Nephron (organoid): ENCODE measurements at regions not wholly inside any gene's neighbourhood (a gene's known extent, or its start where the extent isn't known, plus 50 kb on each side); places are given as distances from the start of the nearest gene placed in this dataset.
"Not testable (repeated sequence)": the region's sequence is repeated elsewhere in the genome, so short reads cannot be mapped to it uniquely, and the experiment has no call there.

Experiments
- H3K27ac Mint-ChIP-seq, 3 experiments: 2 replicates each; pipeline ENCODE4 v1.8.0; 2020; ENCODE audit warnings: mixed read lengths in 3 of 3, mild to moderate bottlenecking in 2 of 3, moderate library complexity in 1 of 3
- H3K27me3 Mint-ChIP-seq: 2 replicates; pipeline ENCODE4 v1.8.0; 2021; ENCODE audit warnings: low read depth, mild to moderate bottlenecking, moderate library complexity, mixed read lengths
- H3K36me3 Mint-ChIP-seq: 2 replicates; pipeline ENCODE4 v1.8.0; 2020; ENCODE audit warnings: low read depth, mixed read lengths
- H3K4me1 Mint-ChIP-seq: 2 replicates; pipeline ENCODE4 v1.8.0; 2020; ENCODE audit warnings: mixed read lengths
- H3K4me3 Mint-ChIP-seq, 3 experiments: 2 replicates each; pipeline ENCODE4 v1.8.0; 2020; ENCODE audit warnings: mild to moderate bottlenecking in 3 of 3, mixed read lengths in 3 of 3, moderate library complexity in 2 of 3
- H3K9me3 Mint-ChIP-seq: 2 replicates; pipeline ENCODE4 v1.8.0; 2020; ENCODE audit warnings: mixed read lengths
- TF ChIP-seq, protein P1 (sequence below), 3 experiments: fragments of 200-600 bp; sonication (generic); IDR thresholded peaks; one replicate each; pipeline ENCODE4 v1.5.0; 2021; ENCODE audit warnings: antibody characterized with exemption in 3 of 3; ENCODE audit not compliant: unreplicated experiment in 3 of 3

GRCh38 chr17:27365329-27365945, 71.5 kb downstream of the WSB1 start:
- H3K9me3 Mint-ChIP-seq, H3K36me3 Mint-ChIP-seq, H3K27me3 Mint-ChIP-seq, H3K4me3 Mint-ChIP-seq: not testable (repeated sequence)
- Mint-ChIP-seq H3K4me1 (peaks cover 22% of the 10 kb centered on the region), H3K27ac (peak overlapping the region in 1 of 3 experiments; percentile 71)

DNA sequence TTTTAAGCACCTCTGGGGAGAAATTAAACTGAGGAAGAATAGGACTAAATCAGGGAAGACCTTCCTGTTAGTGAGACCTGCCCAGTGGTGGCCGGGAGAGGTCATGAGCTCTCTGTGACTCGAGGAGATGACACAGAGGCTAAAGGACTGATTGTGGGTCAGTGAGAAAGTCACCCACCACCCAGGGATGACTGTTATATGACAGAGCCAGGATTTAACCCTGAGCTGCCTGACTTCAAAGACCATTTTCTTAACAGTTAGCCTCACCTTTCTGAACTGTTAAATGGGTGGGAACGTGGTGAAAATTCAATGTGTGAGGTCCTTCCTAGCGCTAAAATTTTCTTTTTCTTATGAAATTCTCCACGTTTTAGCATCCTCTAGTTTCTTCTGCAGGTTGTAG, 72.5 kb downstream of the WSB1 start:
- no peaks in the 10 kb centered on the region for H3K27me3 Mint-ChIP-seq
- H3K36me3 Mint-ChIP-seq = no peaks in the 10 kb centered on the region

GRCh38 chr17:27367121-27367981, 73.4 kb downstream of the WSB1 start:
- TF ChIP-seq, protein P1, sequence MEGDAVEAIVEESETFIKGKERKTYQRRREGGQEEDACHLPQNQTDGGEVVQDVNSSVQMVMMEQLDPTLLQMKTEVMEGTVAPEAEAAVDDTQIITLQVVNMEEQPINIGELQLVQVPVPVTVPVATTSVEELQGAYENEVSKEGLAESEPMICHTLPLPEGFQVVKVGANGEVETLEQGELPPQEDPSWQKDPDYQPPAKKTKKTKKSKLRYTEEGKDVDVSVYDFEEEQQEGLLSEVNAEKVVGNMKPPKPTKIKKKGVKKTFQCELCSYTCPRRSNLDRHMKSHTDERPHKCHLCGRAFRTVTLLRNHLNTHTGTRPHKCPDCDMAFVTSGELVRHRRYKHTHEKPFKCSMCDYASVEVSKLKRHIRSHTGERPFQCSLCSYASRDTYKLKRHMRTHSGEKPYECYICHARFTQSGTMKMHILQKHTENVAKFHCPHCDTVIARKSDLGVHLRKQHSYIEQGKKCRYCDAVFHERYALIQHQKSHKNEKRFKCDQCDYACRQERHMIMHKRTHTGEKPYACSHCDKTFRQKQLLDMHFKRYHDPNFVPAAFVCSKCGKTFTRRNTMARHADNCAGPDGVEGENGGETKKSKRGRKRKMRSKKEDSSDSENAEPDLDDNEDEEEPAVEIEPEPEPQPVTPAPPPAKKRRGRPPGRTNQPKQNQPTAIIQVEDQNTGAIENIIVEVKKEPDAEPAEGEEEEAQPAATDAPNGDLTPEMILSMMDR (IDR thresholded peaks at IDR 0.05; ENCODE audit: unreplicated experiment in 3 of 3) = no peak
- H3K9me3 Mint-ChIP-seq = peaks cover 19% of the 10 kb centered on the region
- no peaks in the 10 kb centered on the region for H3K27me3 Mint-ChIP-seq
- peaks cover 22% of the 10 kb centered on the region for H3K4me1 Mint-ChIP-seq
- no peak overlapping the region for H3K4me3 Mint-ChIP-seq
- peaks cover 6% of the 10 kb centered on the region for H3K36me3 Mint-ChIP-seq
- H3K27ac Mint-ChIP-seq = peak overlapping the region; percentile 7 to 26 (median 10)

More for the DNA sequence above, 72.5 kb downstream of the WSB1 start:
- TF ChIP-seq, protein P1 (IDR thresholded peaks at IDR 0.05; ENCODE audit: unreplicated experiment in 3 of 3) = no peak
- Mint-ChIP-seq H3K9me3 (peaks cover 12% of the 10 kb centered on the region), H3K4me3 (no peak overlapping the region), H3K4me1 (peaks cover 22% of the 10 kb centered on the region), H3K27ac (no peak overlapping the region)

- H3K36me3 Mint-ChIP-seq = peaks cover 6% of the 10 kb centered on the region
- peaks cover 27% of the 10 kb centered on the region for H3K9me3 Mint-ChIP-seq
- peaks cover under 1% of the 10 kb centered on the region for H3K27me3 Mint-ChIP-seq
- H3K4me1 Mint-ChIP-seq = peaks cover 22% of the 10 kb centered on the region
- peak overlapping the region in 2 of 3 experiments; percentile 10 to 26 for H3K27ac Mint-ChIP-seq
- TF ChIP-seq, protein P1 (IDR thresholded peaks at IDR 0.05; ENCODE audit: unreplicated experiment in 3 of 3) = no peak
- no peak overlapping the region for H3K4me3 Mint-ChIP-seq
Observed at GRCh38 chr17:27368151-27368795, 74.4 kb downstream of the WSB1 start.

DNA sequence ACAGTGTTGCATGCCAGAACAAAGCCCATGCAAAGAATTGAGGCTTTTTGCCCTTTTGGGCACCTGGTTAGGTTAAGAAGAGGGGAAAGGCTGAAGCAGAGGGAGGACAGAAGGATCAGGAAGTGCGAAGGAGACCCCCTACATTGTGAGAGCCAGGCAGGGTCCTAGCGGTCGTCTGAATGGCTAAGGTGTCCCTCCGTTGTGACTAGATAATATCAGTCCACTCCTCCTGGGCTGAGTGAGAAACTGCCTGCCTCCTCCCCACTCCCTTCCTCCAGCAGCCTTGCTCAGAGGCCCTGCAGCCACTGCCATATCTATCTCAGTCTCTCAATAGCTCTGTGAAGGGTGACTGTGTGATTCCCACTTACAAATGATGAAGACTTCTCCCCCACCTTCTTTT, 75.1 kb downstream of the WSB1 start:
- Mint-ChIP-seq H3K27me3 (peaks cover 5% of the 10 kb centered on the region), H3K4me1 (peaks cover 18% of the 10 kb centered on the region), H3K9me3 (peaks cover 32% of the 10 kb centered on the region), H3K4me3 (no peak overlapping the region), H3K36me3 (peaks cover 6% of the 10 kb centered on the region), H3K27ac (no peak overlapping the region)
- TF ChIP-seq, protein P1 (IDR thresholded peaks at IDR 0.05; ENCODE audit: unreplicated experiment in 3 of 3) = no peak

- peaks cover 5% of the 10 kb centered on the region for H3K27me3 Mint-ChIP-seq
- H3K27ac Mint-ChIP-seq = no peak overlapping the region
- TF ChIP-seq, protein P1 (IDR thresholded peaks at IDR 0.05; ENCODE audit: unreplicated experiment in 3 of 3) = no peak
- peaks cover 12% of the 10 kb centered on the region for H3K4me1 Mint-ChIP-seq
- peaks cover 46% of the 10 kb centered on the region for H3K9me3 Mint-ChIP-seq
- peaks cover 6% of the 10 kb centered on the region for H3K36me3 Mint-ChIP-seq
- no peak overlapping the region for H3K4me3 Mint-ChIP-seq
Observed at GRCh38 chr17:27370776-27371175, 76.9 kb downstream of the WSB1 start.

DNA sequence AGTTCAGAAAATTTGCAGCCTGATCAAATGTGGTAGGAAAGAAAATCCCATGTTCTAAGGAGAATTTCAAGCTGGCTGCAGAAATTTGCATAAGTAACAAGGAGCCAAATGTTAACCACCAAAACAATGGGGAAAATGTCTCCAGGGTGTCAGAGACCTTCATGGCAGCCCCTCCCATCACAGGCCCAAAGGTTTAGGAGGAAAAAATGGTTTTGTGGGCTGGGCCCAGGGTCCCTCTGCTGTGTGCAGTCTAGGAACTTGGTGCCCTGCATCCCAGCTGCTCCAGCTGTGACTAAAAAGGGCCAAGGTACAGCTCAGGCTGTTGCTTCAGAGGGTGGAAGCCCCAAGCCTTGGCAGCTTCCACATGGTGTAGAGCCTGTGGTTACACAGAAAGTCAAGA, 79.8 kb downstream of the WSB1 start:
- H3K9me3 Mint-ChIP-seq = peaks cover 47% of the 10 kb centered on the region
- H3K4me1 Mint-ChIP-seq, H3K4me3 Mint-ChIP-seq, H3K27me3 Mint-ChIP-seq, H3K36me3 Mint-ChIP-seq, H3K27ac Mint-ChIP-seq: not testable (repeated sequence)
